Activated B cell treated with CpG ODN at 0.5 μM for 24 hours (primary cell): ENCODE measurements at regions not wholly inside any gene's neighbourhood (a gene's known extent, or its start where the extent isn't known, plus 50 kb on each side); places are given as distances from the start of the nearest gene placed in this dataset.

Experiments used
- ATAC-seq: fragments of 200-7000 bp; cut with Tn5 transposase; one replicate; pipeline ENCODE4 v1.10.0; 2021; ENCODE audit warnings: low read depth, mild to moderate bottlenecking, moderate library complexity
- CTCF ChIA-PET: fragments of 350-600 bp; sonication (Branson Sonifier 250); formaldehyde crosslinking; loops from one replicate; lab custom pipeline; 2021; ENCODE audit warnings: antibody characterized with exemption; lab: Charles Lee
- POLR2A ChIA-PET: fragments of 350-600 bp; sonication (Branson Sonifier 250); formaldehyde crosslinking; loops from one replicate; lab custom pipeline; 2021; ENCODE audit warnings: antibody characterized with exemption; lab: Charles Lee
- DNase-seq: peaks from one replicate; pipeline ENCODE4 v3.0.0; 2022
- H3K27ac Mint-ChIP-seq: one replicate; pipeline ENCODE4 v1.8.0; 2020; ENCODE audit warnings: mixed read lengths
- H3K27me3 Mint-ChIP-seq: one replicate; pipeline ENCODE4 v1.8.0; 2021; ENCODE audit warnings: mixed read lengths
- H3K36me3 Mint-ChIP-seq: one replicate; pipeline ENCODE4 v1.8.0; 2021; ENCODE audit warnings: low read depth, mixed read lengths
- H3K4me1 Mint-ChIP-seq: one replicate; pipeline ENCODE4 v1.8.0; 2021; ENCODE audit warnings: mixed read lengths
- H3K4me3 Mint-ChIP-seq: one replicate; pipeline ENCODE4 v1.8.0; 2020; ENCODE audit warnings: mild to moderate bottlenecking, mixed read lengths
- H3K9me3 Mint-ChIP-seq: one replicate; pipeline ENCODE4 v1.8.0; 2020; ENCODE audit warnings: mixed read lengths
- intact Hi-C: fragments of 100-400 bp; cut with micrococcal nuclease; formaldehyde crosslinking; loops from one replicate; pipeline ENCODE4 v1.15.1; 2024
- TF ChIP-seq, protein P1 (sequence below): fragments of 200-600 bp; IDR thresholded peaks from one replicate; pipeline ENCODE4 v1.8.0; 2022; ENCODE audit warnings: antibody characterized with exemption, mild to moderate bottlenecking

- TF ChIP-seq, protein P1, sequence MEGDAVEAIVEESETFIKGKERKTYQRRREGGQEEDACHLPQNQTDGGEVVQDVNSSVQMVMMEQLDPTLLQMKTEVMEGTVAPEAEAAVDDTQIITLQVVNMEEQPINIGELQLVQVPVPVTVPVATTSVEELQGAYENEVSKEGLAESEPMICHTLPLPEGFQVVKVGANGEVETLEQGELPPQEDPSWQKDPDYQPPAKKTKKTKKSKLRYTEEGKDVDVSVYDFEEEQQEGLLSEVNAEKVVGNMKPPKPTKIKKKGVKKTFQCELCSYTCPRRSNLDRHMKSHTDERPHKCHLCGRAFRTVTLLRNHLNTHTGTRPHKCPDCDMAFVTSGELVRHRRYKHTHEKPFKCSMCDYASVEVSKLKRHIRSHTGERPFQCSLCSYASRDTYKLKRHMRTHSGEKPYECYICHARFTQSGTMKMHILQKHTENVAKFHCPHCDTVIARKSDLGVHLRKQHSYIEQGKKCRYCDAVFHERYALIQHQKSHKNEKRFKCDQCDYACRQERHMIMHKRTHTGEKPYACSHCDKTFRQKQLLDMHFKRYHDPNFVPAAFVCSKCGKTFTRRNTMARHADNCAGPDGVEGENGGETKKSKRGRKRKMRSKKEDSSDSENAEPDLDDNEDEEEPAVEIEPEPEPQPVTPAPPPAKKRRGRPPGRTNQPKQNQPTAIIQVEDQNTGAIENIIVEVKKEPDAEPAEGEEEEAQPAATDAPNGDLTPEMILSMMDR = no peak
- no peak overlapping the region for H3K4me3 Mint-ChIP-seq
- no peaks in the 10 kb centered on the region for H3K36me3 Mint-ChIP-seq
- H3K27ac Mint-ChIP-seq = no peak overlapping the region
- H3K27me3 Mint-ChIP-seq = no peaks in the 10 kb centered on the region
- peaks cover 3% of the 10 kb centered on the region for H3K9me3 Mint-ChIP-seq
- DNase-seq (no peak), ATAC-seq (no peak)
- ChIA-PET POLR2A (no interaction called here), CTCF (no interaction called here)
- intact Hi-C loops = no loop called here
- H3K4me1 Mint-ChIP-seq = no peaks in the 10 kb centered on the region
These were observed 111.5 kb upstream of the SYT1 start for GRCh38 chr12:78753058-78753457.

DNA sequence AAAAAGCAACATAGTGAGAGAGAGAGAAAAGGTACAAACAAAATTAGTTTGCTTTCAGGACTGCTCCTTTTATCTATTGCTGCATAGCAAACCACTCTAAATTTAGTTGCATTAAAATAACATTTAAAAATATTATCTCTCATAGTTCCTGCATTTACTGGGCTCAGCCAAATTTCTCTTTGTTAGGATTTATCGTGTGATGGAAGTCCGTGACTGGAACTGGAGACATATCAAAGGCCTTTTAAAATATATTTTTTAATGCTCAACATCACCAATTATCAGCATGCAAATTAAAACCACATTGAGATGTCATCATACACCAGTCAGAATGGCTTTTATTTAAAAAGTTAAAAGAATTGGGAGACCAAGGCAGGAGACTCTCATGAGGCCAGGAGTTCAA is 107.6 kb upstream of the SYT1 start:
- no peaks in the 10 kb centered on the region for H3K36me3 Mint-ChIP-seq
- ChIA-PET POLR2A (no interaction called here), CTCF (no interaction called here)
- H3K4me3 Mint-ChIP-seq = no peak overlapping the region
- peaks cover 4% of the 10 kb centered on the region for H3K9me3 Mint-ChIP-seq
- intact Hi-C loops = no loop called here
- ATAC-seq (no peak), DNase-seq (no peak)
- H3K27ac Mint-ChIP-seq = no peak overlapping the region
- H3K27me3 Mint-ChIP-seq = no peaks in the 10 kb centered on the region
- H3K4me1 Mint-ChIP-seq = no peaks in the 10 kb centered on the region
- TF ChIP-seq, protein P1 = no peak

GRCh38 chr12:78759367-78759766 is 105.2 kb upstream of the SYT1 start:
- CTCF ChIA-PET = no interaction called here
- no peaks in the 10 kb centered on the region for H3K27me3 Mint-ChIP-seq
- POLR2A ChIA-PET = no interaction called here
- intact Hi-C loops = no loop called here
- no peaks in the 10 kb centered on the region for H3K4me1 Mint-ChIP-seq
- ATAC-seq = no peak
- H3K36me3 Mint-ChIP-seq = no peaks in the 10 kb centered on the region
- no peak overlapping the region for H3K4me3 Mint-ChIP-seq
- peaks cover 4% of the 10 kb centered on the region for H3K9me3 Mint-ChIP-seq
- no peak overlapping the region for H3K27ac Mint-ChIP-seq
- DNase-seq = no peak
- TF ChIP-seq, protein P1 = no peak

DNA sequence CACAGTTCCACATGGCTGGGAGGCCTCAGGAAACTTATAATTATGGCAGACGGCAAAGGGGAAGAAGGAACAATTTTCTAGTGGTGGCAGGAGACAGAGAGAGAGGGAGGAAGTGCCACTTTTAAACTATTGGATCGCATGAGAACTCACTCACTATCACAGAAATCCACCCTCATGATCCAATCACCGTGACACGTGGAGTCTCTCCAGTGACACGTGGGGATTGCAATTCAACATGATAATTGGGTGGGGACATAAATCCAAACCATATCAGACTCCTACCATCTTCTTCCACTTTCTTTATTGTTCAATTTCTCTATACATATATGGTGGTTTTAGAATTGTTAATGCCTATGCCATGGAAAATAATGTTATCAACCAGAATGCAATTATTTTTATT is 103.7 kb upstream of the SYT1 start:
- no peak for DNase-seq
- ChIA-PET POLR2A (no interaction called here), CTCF (no interaction called here)
- no peaks in the 10 kb centered on the region for H3K4me1 Mint-ChIP-seq
- TF ChIP-seq, protein P1 = no peak
- no peak for ATAC-seq
- H3K27ac Mint-ChIP-seq = no peak overlapping the region
- intact Hi-C loops = no loop called here
- no peaks in the 10 kb centered on the region for H3K36me3 Mint-ChIP-seq
- H3K4me3 Mint-ChIP-seq = no peak overlapping the region
- no peaks in the 10 kb centered on the region for H3K27me3 Mint-ChIP-seq
- peaks cover 4% of the 10 kb centered on the region for H3K9me3 Mint-ChIP-seq

GRCh38 chr12:78764913-78765312 is 99.7 kb upstream of the SYT1 start:
- Mint-ChIP-seq H3K36me3 (no peaks in the 10 kb centered on the region), H3K9me3 (peaks cover 3% of the 10 kb centered on the region), H3K27me3 (no peaks in the 10 kb centered on the region), H3K27ac (no peak overlapping the region), H3K4me1 (no peaks in the 10 kb centered on the region), H3K4me3 (no peak overlapping the region)
- TF ChIP-seq, protein P1 = no peak
- DNase-seq (no peak), ATAC-seq (no peak)
- intact Hi-C loops = no loop called here
- CTCF ChIA-PET = no interaction called here
- POLR2A ChIA-PET = no interaction called here
